Sigmoid colon (tissue), 6 donors: ENCODE measurements at regions not wholly inside any gene's neighbourhood (a gene's known extent, or its start where the extent isn't known, plus 50 kb on each side); places are given as distances from the start of the nearest gene placed in this dataset.

Experiments
- DNase-seq: peaks from one replicate; pipeline ENCODE4 v3.0.0-alpha.2; 2019
- H3K27ac ChIP-seq, 4 donors: fragments of 200-600 bp; sonication (generic); one replicate each; pipeline ENCODE4 v1.5.1; 2016 to 2019; ENCODE audit warnings: mild to moderate bottlenecking in 1 of 4
- H3K27me3 ChIP-seq, 3 donors: fragments of 200-600 bp; sonication (generic); one replicate each; pipeline ENCODE4 v1.5.1; 2019; ENCODE audit warnings: mild to moderate bottlenecking in 1 of 3
- H3K36me3 ChIP-seq, 4 donors: fragments of 200-600 bp; sonication (generic); one replicate each; pipeline ENCODE4 v1.5.1; 2016 to 2019
- H3K4me1 ChIP-seq, 4 donors: fragments of 200-600 bp; sonication (generic); one replicate each; pipeline ENCODE4 v1.5.1; 2017 to 2019
- H3K4me3 ChIP-seq, 4 donors: fragments of 200-600 bp; sonication (generic); one replicate each; pipeline ENCODE4 v1.5.1; 2017 to 2019; ENCODE audit warnings: mild to moderate bottlenecking in 2 of 4, moderate library complexity in 1 of 4
- H3K9me3 ChIP-seq, 4 donors: fragments of 200-600 bp in 3 of 4; sonication (generic) in 3 of 4; one replicate each; pipeline versions ENCODE4 v1.5.1 to v1.6.1; 2013 to 2019
- EP300 ChIP-seq, 4 donors: sonication (generic); formaldehyde crosslinking; IDR thresholded peaks; one replicate each; pipeline ENCODE4 v1.6.1; 2017; ENCODE audit warnings: antibody characterized with exemption in 4 of 4
- POLR2A ChIP-seq, 2 donors: fragments of 450-650 bp; IDR thresholded peaks; one replicate each; pipeline ENCODE4 v1.6.1; 2016; ENCODE audit warnings: antibody characterized with exemption in 2 of 2, mild to moderate bottlenecking in 2 of 2, moderate library complexity in 2 of 2
- POLR2AphosphoS5 ChIP-seq, 4 donors: sonication (generic); formaldehyde crosslinking; IDR thresholded peaks; one replicate each; pipeline ENCODE4 v1.6.1; 2017; ENCODE audit warnings: antibody characterized with exemption in 4 of 4
- WGBS, 2 donors: extraction: QIAGEN DNeasy Blood & Tissue Kit; methylation state at CpG; one replicate each; pipeline ENCODE4 v1.1.7; 2013; 5-methylcytosine and 5-hydroxymethylcytosine counted together
- intact Hi-C: fragments of 100-400 bp; cut with DNase I; formaldehyde crosslinking; loops from one replicate; pipeline ENCODE4 v1.15.1; 2023
- TF ChIP-seq, protein P1 (sequence below), 4 experiments: fragments of 450-650 bp in 3 of 4; fragments of 200-600 bp in 1 of 4; IDR thresholded peaks; one replicate each; pipeline ENCODE4 v1.5.1; 2016 to 2019; ENCODE audit warnings: antibody characterized with exemption in 4 of 4, mild to moderate bottlenecking in 3 of 4, moderate library complexity in 2 of 4
- donor health status: healthy with polysubstance abuse.
- donor health status: healthy.

GRCh38 chr16:8519179-8519578 is 71.1 kb downstream of the TMEM114 start:
- H3K4me3 ChIP-seq: no peak overlapping the region
- no peak overlapping the region for H3K27ac ChIP-seq
- TF ChIP-seq POLR2A (IDR thresholded peaks at IDR 0.05): no peak
- H3K9me3 ChIP-seq: no peaks in the 10 kb centered on the region
- WGBS, 2 donors: 14 to 62% methylated on average over 4 of the region's 4 CpGs
- no peak for DNase-seq
- intact Hi-C loops: no loop called here
- no peaks in the 10 kb centered on the region for H3K27me3 ChIP-seq
- no peaks in the 10 kb centered on the region for H3K36me3 ChIP-seq
- H3K4me1 ChIP-seq: no peaks in the 10 kb centered on the region

GRCh38 chr16:8517280-8517679 is 73.0 kb downstream of the TMEM114 start:
- Histone ChIP-seq H3K4me3 (no peak overlapping the region), H3K4me1 (no peaks in the 10 kb centered on the region), H3K36me3 (no peaks in the 10 kb centered on the region), H3K27me3 (peaks cover 0 to 6% (median 0%) of the 10 kb centered on the region in 3 donors), H3K9me3 (no peaks in the 10 kb centered on the region), H3K27ac (no peak overlapping the region)
- no peak for DNase-seq
- intact Hi-C loops: no loop called here
- 30 to 71% methylated on average over 4 of the region's 4 CpGs for WGBS, 2 donors
- no peak for TF ChIP-seq POLR2A (IDR thresholded peaks at IDR 0.05)
- TF ChIP-seq, protein P1, sequence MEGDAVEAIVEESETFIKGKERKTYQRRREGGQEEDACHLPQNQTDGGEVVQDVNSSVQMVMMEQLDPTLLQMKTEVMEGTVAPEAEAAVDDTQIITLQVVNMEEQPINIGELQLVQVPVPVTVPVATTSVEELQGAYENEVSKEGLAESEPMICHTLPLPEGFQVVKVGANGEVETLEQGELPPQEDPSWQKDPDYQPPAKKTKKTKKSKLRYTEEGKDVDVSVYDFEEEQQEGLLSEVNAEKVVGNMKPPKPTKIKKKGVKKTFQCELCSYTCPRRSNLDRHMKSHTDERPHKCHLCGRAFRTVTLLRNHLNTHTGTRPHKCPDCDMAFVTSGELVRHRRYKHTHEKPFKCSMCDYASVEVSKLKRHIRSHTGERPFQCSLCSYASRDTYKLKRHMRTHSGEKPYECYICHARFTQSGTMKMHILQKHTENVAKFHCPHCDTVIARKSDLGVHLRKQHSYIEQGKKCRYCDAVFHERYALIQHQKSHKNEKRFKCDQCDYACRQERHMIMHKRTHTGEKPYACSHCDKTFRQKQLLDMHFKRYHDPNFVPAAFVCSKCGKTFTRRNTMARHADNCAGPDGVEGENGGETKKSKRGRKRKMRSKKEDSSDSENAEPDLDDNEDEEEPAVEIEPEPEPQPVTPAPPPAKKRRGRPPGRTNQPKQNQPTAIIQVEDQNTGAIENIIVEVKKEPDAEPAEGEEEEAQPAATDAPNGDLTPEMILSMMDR (IDR thresholded peaks at IDR 0.05): no peak
- no peak for TF ChIP-seq EP300 (IDR thresholded peaks at IDR 0.05)
- TF ChIP-seq POLR2AphosphoS5 (IDR thresholded peaks at IDR 0.05): no peak

GRCh38 chr16:8516471-8516870 is 73.8 kb downstream of the TMEM114 start:
- H3K27me3 ChIP-seq: peaks cover 0 to 6% (median 0%) of the 10 kb centered on the region in 3 donors
- DNase-seq: no peak
- no peak overlapping the region for H3K27ac ChIP-seq
- intact Hi-C loops: no loop called here
- no peaks in the 10 kb centered on the region for H3K9me3 ChIP-seq
- no peaks in the 10 kb centered on the region for H3K36me3 ChIP-seq
- WGBS, 2 donors: 79 to 91% methylated on average over 3 of the region's 3 CpGs
- no peak overlapping the region for H3K4me3 ChIP-seq
- no peaks in the 10 kb centered on the region for H3K4me1 ChIP-seq
- TF ChIP-seq POLR2AphosphoS5 (IDR thresholded peaks at IDR 0.05) (no peak), EP300 (IDR thresholded peaks at IDR 0.05) (no peak), POLR2A (IDR thresholded peaks at IDR 0.05) (no peak)
- TF ChIP-seq, protein P1 (IDR thresholded peaks at IDR 0.05): no peak

- Histone ChIP-seq H3K4me1 (no peaks in the 10 kb centered on the region), H3K27ac (no peak overlapping the region), H3K27me3 (peaks cover 0 to 6% (median 0%) of the 10 kb centered on the region in 3 donors), H3K9me3 (no peaks in the 10 kb centered on the region), H3K36me3 (no peaks in the 10 kb centered on the region), H3K4me3 (no peak overlapping the region)
- WGBS, 2 donors: 22 to 54% methylated on average over 8 of the region's 8 CpGs
- TF ChIP-seq EP300 (IDR thresholded peaks at IDR 0.05): no peak
- TF ChIP-seq POLR2AphosphoS5 (IDR thresholded peaks at IDR 0.05): no peak
- no peak for TF ChIP-seq POLR2A (IDR thresholded peaks at IDR 0.05)
- TF ChIP-seq, protein P1 (IDR thresholded peaks at IDR 0.05): no peak
- intact Hi-C loops: no loop called here
- DNase-seq: no peak
These were observed 77.2 kb downstream of the TMEM114 start for GRCh38 chr16:8512941-8513624.

DNA sequence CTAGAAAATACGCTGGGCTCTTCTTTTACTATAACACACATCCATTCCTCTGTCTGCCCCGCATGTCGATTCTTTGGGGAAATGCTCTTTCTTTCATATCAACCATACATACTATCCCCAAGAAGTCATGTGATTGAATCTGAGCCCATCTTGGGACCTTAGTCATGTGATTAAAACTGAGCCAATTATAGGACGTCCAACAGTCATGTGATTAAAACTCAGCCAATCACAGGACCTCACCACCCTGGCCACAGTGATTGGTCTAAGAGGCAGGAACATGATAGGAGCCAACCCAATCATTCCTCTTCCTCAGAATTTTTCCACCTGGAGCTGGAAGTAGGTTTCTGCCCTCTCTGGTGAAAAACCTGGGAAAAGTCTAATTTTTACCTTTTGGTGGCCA is 78.8 kb downstream of the TMEM114 start:
- H3K27ac ChIP-seq: no peak overlapping the region
- intact Hi-C loops: no loop called here
- DNase-seq: no peak
- H3K9me3 ChIP-seq: no peaks in the 10 kb centered on the region
- 95% methylated on average over 4 of the region's 4 CpGs for WGBS, 2 donors
- TF ChIP-seq POLR2A (IDR thresholded peaks at IDR 0.05): no peak
- TF ChIP-seq EP300 (IDR thresholded peaks at IDR 0.05): no peak
- TF ChIP-seq, protein P1 (IDR thresholded peaks at IDR 0.05): no peak
- H3K36me3 ChIP-seq: no peaks in the 10 kb centered on the region
- H3K4me3 ChIP-seq: no peak overlapping the region
- H3K4me1 ChIP-seq: no peaks in the 10 kb centered on the region
- H3K27me3 ChIP-seq: peaks cover 0 to 6% (median 0%) of the 10 kb centered on the region in 3 donors
